NOMO-1 treated with dmso at 0.1 percent for 144 hours (cell line): ENCODE measurements at regions not wholly inside any gene's neighbourhood (a gene's known extent, or its start where the extent isn't known, plus 50 kb on each side); places are given as distances from the start of the nearest gene placed in this dataset.

Experiments used
- DNase-seq: peaks from one replicate; lab custom pipeline; 2025; ENCODE audit not compliant: unreplicated experiment; lab: John Stamatoyannopoulos, UW

DNA sequence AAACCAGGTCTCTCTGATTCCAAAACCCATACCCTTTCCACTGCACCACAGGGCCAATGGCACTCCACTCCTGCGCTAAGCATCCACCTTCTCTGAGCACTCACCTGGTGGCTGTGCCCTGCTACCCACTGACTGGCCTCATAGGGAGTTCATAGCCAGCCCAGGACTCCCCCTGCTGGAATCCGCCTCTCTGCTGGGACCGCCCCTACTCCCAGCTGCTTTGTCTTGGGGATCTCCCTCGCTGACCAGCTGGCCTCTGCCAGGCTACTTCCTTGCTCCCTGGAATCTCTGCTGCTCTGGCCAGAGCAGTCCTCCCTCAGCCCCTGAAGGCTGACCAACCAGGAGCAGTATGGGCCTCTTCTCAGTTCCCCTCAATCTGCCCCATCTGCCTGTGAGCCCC is 129.7 kb downstream of the FAXC start:
- DNase-seq, result no peak

- DNase-seq, result no peak
These were observed 132.5 kb downstream of the FAXC start for GRCh38 chr6:99216959-99217358.

- no peak for DNase-seq
These were observed 153.4 kb downstream of the FAXC start for GRCh38 chr6:99195986-99196655.

- no peak for DNase-seq
These were observed 156.9 kb downstream of the FAXC start for GRCh38 chr6:99192561-99192960.

GRCh38 chr6:99189823-99190721 is 159.4 kb downstream of the FAXC start:
- DNase-seq, result no peak

DNA sequence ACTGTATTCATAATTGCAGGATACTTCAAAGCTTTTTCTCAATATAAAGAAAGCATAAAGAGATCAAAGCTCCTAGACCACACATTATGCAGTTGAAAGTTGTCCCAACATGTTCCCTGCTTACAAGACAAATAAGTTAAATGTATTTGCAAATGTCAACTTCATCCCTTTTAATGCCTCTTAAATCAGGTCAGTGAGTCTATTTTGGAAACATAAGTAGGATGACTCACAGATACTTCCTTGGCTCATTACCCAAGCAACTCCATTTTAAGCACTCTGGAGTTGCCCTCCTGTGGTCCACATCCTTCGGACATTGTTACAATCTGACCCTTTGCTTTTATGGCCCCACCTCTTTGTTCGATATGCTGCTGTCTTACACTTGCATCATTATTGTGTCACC is 162.0 kb downstream of the FAXC start:
- no peak for DNase-seq

DNA sequence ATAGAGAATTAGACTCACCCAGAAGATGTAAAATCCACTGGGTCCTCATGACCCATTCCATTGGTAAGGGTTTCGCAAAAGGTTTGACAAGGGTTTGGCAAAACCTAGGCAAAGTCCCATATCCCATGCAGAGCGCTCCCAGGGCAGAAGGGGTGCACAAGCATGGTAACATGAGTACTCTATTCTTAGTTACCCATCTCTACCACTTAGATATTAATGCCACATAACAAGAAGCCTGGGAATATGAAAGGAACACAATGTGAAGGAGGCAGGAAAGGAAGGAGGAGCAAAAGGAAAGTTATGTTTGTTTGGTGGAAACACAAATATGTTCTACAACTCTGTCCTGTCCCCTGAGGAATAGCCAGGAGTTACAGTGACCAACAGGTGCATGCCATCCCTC is 163.1 kb downstream of the FAXC start:
- no peak for DNase-seq

DNA sequence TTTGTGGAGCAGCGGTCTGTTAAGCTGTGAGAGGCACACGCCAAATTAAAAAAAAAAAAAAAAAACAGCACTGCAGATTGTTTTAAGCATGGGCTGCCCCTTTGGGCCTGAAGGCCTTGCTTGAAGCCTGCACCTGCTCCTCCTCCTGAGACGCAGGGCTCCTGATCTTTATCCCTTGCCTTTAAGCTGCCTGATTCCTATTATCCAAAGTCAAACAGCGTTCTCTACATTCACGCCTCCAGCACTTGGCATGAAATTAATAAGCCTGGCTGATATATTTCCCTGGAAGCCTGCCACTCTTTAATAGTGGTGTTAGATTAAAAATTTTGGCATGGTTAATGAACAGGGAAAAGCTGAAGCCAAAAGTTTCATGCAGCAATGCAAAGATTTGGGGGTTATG is 163.9 kb downstream of the FAXC start:
- no peak for DNase-seq

GRCh38 chr6:99184696-99185095 is 164.8 kb downstream of the FAXC start:
- no peak for DNase-seq

DNA sequence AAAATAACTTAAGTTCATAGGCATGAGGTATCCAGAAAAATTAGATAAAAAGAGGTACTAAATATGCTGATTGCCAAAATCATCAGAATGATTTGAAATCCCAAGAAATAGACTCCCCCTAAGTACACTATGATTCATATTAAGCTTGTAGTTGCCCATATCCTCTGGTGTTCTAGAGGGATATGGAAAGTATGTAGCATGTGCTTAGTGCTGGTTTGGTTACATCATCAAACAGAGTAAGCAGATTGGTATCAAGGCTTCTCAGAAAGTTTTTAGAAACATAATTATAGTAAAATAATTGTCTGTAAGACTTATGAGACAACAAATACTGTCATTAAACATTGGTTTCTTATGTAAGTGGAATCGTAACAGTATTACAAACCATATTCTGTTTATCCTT is 166.4 kb downstream of the FAXC start:
- DNase-seq, result no peak

DNA sequence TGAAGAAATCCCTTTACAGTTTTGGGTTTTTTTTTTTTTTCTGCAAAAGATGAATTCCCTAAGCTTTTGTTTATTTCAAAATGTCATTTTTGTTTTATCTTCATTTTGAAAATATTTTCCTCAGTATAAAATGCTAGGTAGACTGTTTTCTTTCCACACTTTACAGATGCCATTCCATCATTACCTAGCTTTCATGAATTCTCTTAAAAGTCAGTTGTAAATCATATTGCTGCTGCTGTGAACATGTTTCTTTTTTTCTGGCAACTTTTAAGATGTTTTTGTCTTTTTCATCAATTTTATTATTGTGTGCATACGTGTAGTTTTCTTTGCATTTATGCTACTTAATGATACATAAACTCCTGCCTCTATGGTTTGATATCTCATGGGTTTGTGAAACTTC is 168.3 kb downstream of the FAXC start:
- no peak for DNase-seq

- no peak for DNase-seq
These were observed 171.3 kb downstream of the FAXC start for GRCh38 chr6:99178168-99178567.

DNA sequence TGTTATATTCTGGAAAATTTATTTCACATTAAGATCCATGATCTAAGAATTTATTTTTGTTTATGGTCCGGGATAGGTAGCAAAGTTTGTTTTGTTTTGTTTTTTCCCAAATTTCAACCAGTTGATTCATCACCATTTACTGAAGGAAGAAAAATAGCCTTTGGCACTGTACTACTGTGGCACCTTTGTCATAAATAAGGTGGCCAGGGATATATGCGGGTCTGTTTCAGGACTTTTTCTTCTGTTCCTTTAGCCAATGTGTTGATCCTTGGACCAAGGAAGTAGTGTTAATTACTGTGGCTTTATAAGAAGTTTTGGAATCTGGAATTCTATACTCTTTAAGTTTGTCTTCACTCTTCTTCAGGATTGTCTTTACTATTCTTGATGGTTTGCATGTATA is 171.7 kb downstream of the FAXC start:
- DNase-seq, result no peak

- no peak for DNase-seq
These were observed 183.6 kb downstream of the FAXC start for GRCh38 chr6:99165838-99166237.

DNA sequence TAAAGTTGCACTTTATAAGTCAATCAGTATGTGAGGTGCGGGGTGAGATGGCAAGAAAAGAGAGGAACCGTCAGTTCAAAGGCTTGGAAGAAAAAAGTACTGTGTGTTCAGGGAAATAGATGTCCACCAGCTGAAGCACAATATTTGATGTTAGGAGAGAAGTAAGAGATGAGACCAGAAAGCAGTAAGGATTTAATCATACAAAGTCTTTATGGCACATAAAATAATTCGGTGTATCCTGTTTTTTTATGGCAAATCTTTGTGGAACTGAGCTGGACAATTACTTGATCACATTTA is 197.2 kb downstream of the FAXC start:
- no peak for DNase-seq

- no peak for DNase-seq
These were observed 197.7 kb downstream of the FAXC start for GRCh38 chr6:99151634-99152346.

DNA sequence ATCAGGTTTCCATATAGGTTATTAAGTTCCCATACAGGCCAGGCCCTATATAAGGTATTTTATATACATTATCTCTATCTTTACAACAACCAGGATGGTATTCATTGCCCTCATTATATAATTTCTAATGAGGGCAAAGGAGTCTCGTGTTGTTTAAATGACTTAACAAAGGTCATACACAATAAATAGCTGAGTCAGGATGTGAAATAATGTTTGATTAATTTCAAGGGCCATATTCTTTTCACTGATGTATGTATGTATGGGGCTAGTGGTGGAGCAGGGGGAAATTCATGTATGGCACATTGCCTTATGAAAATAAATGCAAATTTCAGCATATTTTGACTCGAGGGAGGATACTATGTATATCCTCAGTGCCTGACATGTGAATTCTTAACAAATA is 200.7 kb downstream of the FAXC start:
- no peak for DNase-seq

DNA sequence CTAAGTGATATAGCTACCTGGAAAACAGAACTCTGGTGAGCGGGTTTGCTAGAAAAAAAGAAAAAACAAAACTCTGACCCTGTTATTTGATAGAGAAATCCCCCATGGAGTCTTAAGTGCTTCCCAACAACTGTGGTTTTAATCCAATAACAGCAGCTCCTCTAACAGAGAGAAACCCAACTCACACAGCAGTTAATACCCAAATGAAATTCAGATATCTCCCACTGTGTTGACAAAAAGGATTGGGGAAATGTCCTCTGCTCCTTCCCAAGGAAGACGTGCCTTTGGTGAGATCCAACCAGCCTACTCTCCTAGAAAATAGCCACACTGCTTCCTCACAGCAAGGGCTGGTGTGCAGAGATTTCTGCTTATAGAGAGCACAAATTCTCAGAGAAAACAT is 200.4 kb upstream of the FBXL4 start:
- DNase-seq, result no peak

DNA sequence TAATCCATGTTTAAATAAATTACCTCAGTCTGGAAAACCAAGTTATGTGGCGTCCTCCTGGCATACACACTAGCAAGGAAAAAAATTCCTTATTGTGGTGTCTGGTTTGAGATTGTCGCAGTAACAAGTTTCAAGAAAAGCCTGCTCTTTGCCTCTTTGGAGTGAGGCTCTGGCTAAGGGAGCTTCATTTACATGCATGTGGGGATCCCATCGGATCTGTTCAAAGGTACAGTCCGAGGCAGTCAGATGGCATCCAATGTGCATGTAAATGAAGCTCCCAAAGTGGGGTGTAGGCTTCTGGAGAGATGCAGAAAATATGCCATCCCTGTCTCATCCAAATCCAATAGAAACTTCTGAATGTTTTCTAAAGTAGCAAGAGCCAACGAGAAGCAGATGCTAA is 199.5 kb upstream of the FBXL4 start:
- DNase-seq, result no peak

DNA sequence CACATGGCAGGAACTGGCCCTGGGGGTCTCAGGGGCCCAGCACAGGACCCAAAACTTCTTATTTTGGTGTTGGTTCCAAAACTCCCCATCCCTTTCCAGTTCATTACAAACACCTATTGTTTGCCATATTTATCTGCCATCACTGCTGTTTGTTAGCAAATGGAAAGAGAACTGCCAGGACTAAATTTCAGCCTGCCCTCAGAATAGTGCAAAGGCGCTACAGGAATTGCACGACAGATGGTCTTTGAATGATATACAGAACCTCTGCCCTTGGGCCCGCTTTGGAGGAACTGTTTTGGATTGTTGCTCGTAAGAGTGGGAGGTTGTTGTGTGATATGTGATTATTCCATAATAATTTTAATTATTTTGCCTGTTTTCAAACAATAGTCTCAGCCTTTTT is 199.0 kb upstream of the FBXL4 start:
- no peak for DNase-seq

GRCh38 chr6:99145738-99146137 is 198.0 kb upstream of the FBXL4 start:
- no peak for DNase-seq
